ENCODE measurements at regions not wholly inside any gene's neighbourhood (a gene's known extent, or its start where the extent isn't known, plus 50 kb on each side); places are given as distances from the start of the nearest gene placed in this dataset.

DNA sequence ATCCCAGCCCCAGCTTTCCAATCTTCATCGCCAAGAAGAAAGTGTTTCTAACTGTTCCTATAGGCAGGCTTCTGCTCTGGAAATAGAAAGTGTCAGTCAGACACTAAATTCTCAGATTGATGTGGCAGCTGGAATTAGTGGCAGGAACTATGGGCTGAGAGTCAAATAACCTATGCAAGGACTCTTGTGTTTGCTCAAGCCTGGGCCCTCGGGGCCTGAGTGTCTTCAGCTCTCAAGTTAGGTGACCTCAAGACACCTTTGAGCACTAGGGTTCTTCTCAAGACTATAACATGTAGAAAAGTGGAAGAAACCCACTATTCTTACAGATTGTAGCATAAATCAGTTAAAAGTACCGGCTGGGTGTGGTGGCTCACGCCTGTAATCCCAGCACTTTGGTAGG is 694.5 kb downstream of the RNF144A start:
- Histone ChIP-seq H3K27ac (no peak overlapping the region), H3K9me3 (no peaks in the 10 kb centered on the region), H3K36me3 (no peaks in the 10 kb centered on the region), H3K4me3 (ENCODE audit: low read depth in 1 of 2, low read length in 1 of 2) (no peak overlapping the region), H3K27me3 (peaks cover 3% of the 10 kb centered on the region), H3K4me1 (ENCODE audit: control insufficient read depth in 1 of 2, insufficient read depth in 1 of 2, low read depth in 1 of 2, low read length in 1 of 2) (no peaks in the 10 kb centered on the region)
- TF ChIP-seq CTCF (IDR thresholded peaks at IDR 0.05) = no peak

GRCh38 chr2:7612969-7613368 is 695.8 kb downstream of the RNF144A start:
- H3K27ac ChIP-seq = no peak overlapping the region

GRCh38 chr2:7613831-7614230 is 696.6 kb downstream of the RNF144A start:
- H3K9me3 ChIP-seq = no peaks in the 10 kb centered on the region
- no peak overlapping the region for H3K4me3 ChIP-seq (ENCODE audit: low read depth in 1 of 2, low read length in 1 of 2)
- peaks cover 7% of the 10 kb centered on the region for H3K27me3 ChIP-seq
- no peaks in the 10 kb centered on the region for H3K36me3 ChIP-seq
- no peak overlapping the region for H3K27ac ChIP-seq
- no peak for TF ChIP-seq CTCF (IDR thresholded peaks at IDR 0.05)
- H3K4me1 ChIP-seq (ENCODE audit: control insufficient read depth in 1 of 2, insufficient read depth in 1 of 2, low read depth in 1 of 2, low read length in 1 of 2) = no peaks in the 10 kb centered on the region

More at GRCh38 chr2:7612969-7613368, 695.8 kb downstream of the RNF144A start:
- no peak for TF ChIP-seq CTCF (IDR thresholded peaks at IDR 0.05)
- Histone ChIP-seq H3K27me3 (peaks cover 7% of the 10 kb centered on the region), H3K9me3 (no peaks in the 10 kb centered on the region), H3K4me1 (ENCODE audit: control insufficient read depth in 1 of 2, insufficient read depth in 1 of 2, low read depth in 1 of 2, low read length in 1 of 2) (no peaks in the 10 kb centered on the region), H3K4me3 (ENCODE audit: low read depth in 1 of 2, low read length in 1 of 2) (no peak overlapping the region), H3K36me3 (no peaks in the 10 kb centered on the region)

- Histone ChIP-seq H3K4me1 (ENCODE audit: control insufficient read depth in 1 of 2, insufficient read depth in 1 of 2, low read depth in 1 of 2, low read length in 1 of 2) (no peaks in the 10 kb centered on the region), H3K27me3 (peaks cover 7% of the 10 kb centered on the region), H3K36me3 (no peaks in the 10 kb centered on the region), H3K4me3 (ENCODE audit: low read depth in 1 of 2, low read length in 1 of 2) (no peak overlapping the region), H3K9me3 (no peaks in the 10 kb centered on the region), H3K27ac (no peak overlapping the region)
- no peak for TF ChIP-seq CTCF (IDR thresholded peaks at IDR 0.05)
Observed at GRCh38 chr2:7618031-7618430, 700.8 kb downstream of the RNF144A start.

DNA sequence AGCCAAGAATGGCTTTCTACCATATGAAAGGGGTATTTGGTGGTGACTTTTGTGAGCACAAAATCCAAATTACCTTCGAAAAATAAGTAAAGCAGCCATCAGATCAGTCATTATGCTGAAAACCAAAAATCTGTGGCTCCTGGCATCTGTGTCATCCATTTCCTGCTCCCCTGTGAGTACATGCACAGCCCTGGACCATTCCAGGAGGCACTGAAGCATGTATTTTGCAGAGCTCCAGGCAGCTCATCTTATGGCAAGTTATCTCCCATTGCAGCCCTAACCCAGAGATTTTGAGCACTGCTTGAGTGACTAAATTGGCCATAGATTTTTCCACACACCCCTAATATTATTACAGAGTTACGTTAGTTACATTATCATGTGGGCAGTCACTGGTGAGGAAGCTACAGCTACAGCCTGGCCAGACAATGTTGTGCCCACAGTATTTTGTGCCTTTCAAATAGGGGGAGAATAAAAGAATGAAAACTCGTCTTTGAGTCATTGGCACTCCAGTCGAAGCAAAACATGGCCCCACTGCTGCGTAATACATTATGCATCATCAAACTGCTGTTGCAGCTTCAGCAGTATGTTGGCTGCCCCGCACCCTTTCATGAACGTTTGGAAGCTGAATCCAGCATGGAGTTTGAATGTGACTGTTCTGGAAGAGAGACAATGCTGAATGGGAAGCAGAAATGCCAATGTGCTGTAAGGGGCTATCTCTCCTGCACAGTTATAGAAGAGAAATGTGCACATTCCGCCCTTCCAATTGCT is 702.2 kb downstream of the RNF144A start:
- H3K9me3 ChIP-seq = no peaks in the 10 kb centered on the region
- TF ChIP-seq CTCF (IDR thresholded peaks at IDR 0.05) = no peak
- no peak overlapping the region for H3K4me3 ChIP-seq (ENCODE audit: low read depth in 1 of 2, low read length in 1 of 2)
- H3K27me3 ChIP-seq = peaks cover 7% of the 10 kb centered on the region
- H3K36me3 ChIP-seq = no peaks in the 10 kb centered on the region
- H3K4me1 ChIP-seq (ENCODE audit: control insufficient read depth in 1 of 2, insufficient read depth in 1 of 2, low read depth in 1 of 2, low read length in 1 of 2) = no peaks in the 10 kb centered on the region
- no peak overlapping the region for H3K27ac ChIP-seq
